SH-SY5Y (cell line): ENCODE measurements at regions not wholly inside any gene's neighbourhood (a gene's known extent, or its start where the extent isn't known, plus 50 kb on each side); places are given as distances from the start of the nearest gene placed in this dataset.

ENCODE experiments used
- GATA2 ChIP-seq: IDR thresholded peaks from 2 replicates; pipeline ENCODE4 v1.6.1; 2011; ENCODE audit warnings: mild to moderate bottlenecking, low read depth, low read length
- GATA3 ChIP-seq: IDR thresholded peaks from 2 replicates; pipeline ENCODE4 v1.6.1; 2011; ENCODE audit warnings: low read depth, mild to moderate bottlenecking, low read length, moderate library complexity

- TF ChIP-seq GATA2 (no peak), GATA3 (no peak)
Measured at GRCh38 chr9:4423207-4423610, 67.1 kb upstream of the SLC1A1 start.
